HG02970 (cell line): ENCODE measurements at regions not wholly inside any gene's neighbourhood (a gene's known extent, or its start where the extent isn't known, plus 50 kb on each side); places are given as distances from the start of the nearest gene placed in this dataset.
"Not testable (repeated sequence)": the region's sequence is repeated elsewhere in the genome, so short reads cannot be mapped to it uniquely, and the experiment has no call there.

ENCODE experiments used
- ATAC-seq: cut with Tn5 transposase; IDR thresholded peaks from one replicate; pipeline ENCODE4 v1.9.1; 2021; ENCODE audit warnings: mild to moderate bottlenecking, moderate library complexity, moderate number of reproducible peaks; ENCODE audit not compliant: unreplicated experiment, low FRiP score

DNA sequence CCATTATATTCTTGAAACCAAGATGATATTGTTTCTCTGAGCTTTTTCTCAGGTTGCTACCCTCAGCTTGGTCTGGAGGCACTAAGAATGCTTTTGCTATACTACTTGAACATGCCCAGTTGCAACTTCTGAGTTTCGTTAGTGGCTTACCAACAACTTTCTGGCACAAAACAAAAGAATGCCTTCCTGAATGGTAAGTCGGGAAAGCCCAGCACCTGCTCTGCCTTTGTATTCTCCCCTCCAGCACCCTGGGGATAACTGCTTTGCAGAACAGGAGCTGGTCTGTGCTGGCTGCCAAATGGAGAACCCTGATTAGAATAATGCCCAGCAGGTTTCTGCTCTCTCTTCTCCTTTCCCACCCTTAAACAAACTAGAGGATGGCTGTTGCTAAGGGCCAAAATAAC lies 149.3 kb downstream of the TGFB2 start:
- no peak for ATAC-seq

DNA sequence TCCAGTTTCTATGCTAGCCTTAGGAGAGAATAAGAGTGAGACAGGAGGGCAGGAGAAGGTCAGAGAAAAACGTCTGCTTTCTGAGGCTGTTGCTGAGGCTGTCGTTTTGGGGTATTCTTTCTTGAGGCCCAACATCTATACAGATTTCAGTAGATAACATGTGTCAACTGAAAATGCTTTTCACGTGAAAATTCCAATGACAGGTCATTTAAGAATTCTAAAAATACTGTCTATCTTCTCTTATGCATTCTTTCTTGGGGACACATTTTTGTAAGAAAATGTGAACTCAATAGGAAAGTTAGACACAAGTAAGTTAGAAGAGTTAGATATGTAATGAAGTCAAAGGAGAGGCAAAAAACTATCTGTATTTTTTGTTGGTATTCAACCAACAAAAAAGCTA lies 150.8 kb downstream of the TGFB2 start:
- ATAC-seq: no peak

DNA sequence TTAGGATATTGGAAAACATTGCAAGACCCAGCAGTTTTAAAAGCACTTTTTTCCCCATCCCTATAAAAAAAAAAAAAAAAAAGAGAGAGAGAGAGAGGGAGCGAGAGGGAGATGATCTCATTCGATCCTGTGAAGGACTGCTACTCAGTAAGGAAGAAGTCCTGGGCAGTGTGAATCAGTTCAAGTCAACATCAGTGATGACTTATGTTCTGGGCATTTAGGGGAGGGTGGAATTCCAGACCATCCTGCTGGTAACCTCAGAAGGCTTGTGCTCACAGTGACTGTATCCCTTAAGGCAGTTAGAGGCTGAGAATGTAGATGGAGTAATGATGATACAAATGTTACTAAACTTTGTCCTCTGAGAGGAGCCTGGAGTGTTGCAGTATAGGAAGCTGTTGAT lies 151.4 kb downstream of the TGFB2 start:
- ATAC-seq: no peak

DNA sequence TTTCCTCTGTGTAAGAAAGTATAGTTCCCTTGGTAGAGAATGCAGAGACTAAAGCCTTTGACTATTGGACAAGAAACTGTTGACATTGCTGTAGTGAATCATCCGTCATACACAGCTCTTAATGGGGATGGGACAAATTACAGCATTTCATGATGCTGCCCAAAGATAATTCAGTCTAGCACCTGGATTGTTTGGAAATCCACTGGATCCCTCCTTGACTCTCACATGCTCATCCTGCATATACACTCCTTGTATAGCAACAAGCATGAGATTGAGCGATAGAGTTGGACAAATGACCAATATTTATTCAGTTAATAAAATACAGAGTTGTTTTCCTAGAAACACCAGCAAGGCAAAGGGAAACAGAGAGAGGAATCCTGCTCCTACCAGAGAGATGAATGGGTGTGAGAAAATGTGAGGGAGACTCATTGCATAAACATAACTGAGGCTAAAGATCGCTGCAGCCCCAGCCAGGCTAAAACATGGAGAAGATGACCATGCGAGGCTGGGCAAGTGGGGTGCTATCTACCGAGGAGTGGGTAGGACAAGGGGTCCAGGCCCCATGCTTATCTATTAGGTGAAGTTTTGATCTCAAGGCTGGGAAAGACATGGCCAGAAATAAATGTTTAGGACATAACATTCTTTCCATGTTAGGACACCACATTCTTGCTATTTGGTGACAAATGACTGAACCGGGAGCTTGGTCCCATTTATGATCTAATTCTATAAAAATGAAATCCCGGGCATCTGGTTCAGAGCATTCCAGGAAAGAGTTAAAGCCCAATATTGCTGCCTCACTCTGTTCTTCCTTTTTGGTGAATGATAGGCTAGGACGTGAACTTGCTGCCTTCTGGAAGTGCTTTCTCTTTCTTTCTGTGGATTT lies 153.2 kb downstream of the TGFB2 start:
- no peak for ATAC-seq

DNA sequence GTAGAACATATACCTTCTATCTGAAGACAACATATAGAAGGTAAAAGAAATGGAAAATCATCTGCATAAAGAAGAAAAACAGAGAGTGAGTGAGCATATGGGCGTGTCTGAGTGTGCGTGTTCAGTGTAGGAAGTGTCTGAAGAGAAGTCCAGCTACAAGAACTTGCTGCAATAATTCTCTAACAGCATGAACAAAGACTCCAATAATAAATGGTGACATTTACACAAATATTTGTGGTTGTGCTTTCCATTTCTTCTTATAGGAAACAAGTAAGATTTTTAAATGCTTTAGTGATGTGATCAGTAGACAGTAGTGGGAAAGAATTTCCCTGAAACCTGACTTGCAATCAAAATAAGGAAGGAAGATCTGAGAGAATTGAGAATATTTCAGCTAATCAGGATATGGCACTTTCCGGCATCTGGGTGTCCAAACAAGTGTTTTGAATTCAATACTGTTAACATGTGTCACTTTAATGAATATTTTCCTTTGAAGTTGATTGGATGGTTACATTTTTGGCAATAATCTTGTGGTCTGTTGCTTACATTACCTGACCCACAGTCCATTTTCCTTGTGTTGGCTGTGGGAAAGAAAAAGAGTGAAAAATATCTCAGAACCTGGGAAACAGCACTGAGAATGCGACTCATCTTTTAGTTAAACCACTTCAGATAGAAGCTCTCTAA lies 154.0 kb downstream of the TGFB2 start:
- no peak for ATAC-seq

DNA sequence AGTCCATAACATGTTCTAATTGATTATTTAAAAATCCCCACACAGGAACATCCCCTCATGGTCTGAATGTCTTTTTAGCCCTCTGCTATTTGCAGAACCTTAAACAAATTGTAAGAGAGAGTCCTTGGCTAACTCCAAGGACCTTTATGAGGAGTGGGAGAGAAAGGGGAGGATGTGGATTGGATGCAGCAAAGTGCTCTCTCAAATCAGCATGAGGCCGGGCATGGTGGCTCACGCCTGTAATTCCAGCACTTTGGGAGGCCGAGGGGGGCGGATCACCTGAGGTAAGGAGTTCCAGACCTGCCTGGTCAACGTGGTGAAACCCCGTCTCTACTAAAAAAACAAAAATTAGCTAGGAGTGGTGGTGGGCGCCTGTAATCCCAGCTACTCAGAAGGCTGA lies 154.8 kb downstream of the TGFB2 start:
- ATAC-seq: no peak

DNA sequence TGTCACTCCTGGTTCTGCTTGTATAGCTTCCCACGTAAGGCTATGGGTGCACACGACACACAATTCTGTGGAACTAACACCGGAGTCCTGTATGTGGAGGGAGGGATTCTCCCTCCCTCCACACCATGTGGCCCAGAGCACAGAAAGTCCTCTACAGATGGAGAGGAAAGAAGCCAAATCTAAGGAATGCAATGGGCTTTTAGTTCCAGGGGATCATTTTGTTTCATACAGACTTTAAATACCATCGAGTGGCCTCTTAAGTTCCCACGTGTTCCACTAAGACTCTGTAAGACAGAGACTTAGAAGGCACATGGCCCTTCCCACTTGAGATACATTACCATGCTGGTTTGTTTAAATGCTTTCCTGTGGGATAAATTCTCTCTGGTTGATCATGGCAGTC lies 156.0 kb downstream of the TGFB2 start:
- ATAC-seq: no peak

DNA sequence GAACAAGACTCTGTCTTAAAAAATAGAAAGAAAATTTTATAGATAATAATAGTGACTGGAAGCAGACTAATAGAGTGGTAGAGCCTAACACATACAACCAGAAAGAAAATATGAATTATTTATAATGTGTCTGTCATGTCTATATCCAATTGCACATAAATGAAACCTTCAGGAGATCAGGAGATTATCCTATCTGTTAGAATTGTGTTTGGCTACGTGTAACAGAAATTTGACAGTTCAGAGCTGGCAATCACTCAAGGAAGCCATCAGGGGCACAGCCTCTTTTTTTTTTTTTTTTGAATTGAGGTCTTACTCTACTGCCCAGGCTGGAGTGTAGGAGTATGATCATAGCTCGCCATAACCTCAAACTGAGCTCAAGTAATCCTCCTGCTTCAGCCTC lies 157.2 kb downstream of the TGFB2 start:
- no peak for ATAC-seq

DNA sequence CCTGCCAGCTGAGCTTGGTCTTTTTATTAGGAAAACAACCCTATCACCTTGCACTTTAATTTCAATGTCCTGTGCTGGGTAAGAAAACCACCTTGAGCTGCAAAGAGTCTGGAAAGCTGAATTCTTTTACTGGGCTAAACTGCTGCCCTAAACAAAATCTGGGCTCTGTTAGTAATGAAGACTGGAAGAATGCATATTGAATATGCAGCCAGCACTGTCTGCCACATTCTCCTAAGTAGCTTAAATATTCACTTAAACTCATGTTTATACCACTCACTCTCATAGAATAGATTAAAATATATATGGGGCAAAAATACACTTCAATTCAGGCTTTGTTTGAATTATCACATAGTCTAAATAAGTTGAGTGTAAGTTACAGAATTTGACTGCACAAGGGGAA lies 158.0 kb downstream of the TGFB2 start:
- ATAC-seq: no peak

DNA sequence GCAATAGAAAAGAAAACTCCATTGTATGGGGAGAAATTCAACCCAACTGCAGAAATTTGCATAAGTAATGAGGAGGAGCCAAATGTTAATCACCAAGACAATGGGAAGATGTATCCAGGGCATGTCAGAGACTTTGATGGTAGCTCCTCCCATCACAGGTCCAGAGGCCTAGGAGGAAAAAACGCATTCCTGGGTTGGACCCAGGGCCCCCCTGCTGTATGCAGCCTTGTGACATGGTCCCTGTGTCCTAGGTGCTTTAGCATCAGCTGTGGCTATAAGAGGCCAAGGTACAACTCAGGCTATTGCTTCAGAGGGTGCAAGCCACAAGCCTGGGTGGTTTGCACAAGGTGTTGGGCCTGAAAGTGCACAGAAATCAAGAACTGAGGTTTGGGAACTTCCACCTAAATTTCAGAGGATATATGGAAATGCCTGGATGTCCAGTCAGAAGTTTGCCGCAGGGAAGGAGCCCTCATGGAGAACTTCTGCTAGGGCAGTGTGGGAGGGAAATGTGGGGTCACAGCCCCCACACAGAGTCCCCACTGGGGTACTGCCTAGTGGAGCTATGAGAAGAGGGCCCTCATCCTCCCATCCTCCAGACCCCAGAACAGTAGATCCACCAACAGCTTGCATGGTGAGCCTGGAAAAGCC lies 162.3 kb downstream of the TGFB2 start:
- no peak for ATAC-seq

DNA sequence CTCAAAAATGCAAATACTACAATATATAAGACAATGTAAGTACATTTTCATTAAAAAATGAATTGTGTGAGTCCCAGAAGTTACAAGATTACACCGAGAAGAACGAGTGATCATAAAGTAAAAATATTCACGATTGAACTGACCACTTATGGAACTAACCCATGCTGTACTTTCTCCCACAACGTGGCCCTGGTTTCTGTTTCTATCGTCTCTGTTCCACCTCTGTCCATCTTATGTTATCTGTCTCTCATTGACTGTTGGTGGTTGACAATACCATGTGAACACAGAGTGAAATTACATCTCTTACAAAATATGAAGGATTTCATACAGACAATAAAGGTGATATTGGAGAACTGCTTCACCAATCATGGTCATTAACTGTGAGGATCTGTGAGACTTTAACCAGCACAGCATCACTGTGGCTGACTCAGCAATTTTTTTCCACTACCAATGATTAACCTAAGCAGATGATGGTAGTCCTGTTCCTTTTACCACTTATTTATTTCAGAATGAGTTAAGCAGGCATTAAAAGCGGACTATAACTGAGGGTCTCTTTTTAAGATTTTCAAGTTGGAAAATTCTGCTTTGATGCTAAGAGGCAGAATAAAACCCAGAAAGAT lies 165.1 kb downstream of the TGFB2 start:
- ATAC-seq: no peak

DNA sequence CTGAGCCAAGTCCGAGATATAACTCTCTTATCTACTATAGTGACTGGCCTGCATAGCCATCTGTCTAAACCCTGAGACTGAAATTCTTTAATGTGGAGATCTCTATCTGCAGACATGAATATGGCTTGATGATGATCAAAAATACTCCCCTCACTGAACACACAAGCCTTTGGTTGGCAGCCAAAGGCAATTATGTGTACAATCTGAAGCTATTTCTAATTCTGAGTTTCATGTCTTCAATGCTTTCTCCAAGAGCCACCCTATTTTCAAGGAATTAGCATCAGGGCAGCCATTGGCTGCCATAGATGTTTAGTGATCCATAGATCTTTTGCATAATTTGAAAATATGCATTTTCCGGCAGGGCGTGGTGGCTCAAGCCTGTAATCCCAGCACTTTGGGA lies 168.2 kb downstream of the TGFB2 start:
- ATAC-seq: no peak

DNA sequence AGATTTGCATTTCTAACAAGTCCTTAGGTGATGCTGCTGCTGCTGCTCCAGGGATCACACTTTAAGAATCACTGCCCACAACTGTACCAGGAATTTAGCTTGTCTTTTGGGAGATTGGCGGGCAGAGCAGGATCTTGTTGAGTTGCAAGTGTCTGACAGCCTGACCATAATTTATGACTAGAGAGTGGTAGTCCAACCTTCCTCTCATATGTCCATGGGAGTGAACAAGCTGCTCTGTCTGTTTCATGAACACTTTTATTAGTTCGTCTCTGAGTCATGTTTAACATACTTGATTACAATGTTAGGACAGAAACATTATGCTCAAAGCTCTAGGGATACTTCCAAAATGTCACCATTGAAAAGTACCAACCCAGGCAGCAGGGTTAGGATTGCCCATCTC lies 169.6 kb downstream of the TGFB2 start:
- no peak for ATAC-seq

DNA sequence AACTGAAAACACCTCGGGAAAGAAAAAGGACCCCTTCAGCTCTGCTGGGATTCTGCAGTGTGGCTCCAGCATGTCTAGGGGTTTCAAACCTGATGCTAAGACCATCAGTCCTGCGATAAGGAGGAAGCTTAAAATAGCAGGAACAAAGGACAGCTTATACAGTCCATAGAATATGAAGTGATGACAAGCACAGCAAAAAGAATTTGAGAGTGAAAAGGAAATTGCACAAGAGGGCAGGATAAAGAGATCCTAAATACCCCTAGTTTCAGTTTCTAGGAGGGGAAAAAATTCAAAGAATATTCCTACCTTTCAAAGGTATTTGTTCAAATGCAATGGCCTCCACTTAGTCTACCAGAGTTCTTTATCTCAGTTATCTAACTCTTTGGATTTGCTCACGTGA lies 171.4 kb downstream of the TGFB2 start:
- ATAC-seq: no peak

DNA sequence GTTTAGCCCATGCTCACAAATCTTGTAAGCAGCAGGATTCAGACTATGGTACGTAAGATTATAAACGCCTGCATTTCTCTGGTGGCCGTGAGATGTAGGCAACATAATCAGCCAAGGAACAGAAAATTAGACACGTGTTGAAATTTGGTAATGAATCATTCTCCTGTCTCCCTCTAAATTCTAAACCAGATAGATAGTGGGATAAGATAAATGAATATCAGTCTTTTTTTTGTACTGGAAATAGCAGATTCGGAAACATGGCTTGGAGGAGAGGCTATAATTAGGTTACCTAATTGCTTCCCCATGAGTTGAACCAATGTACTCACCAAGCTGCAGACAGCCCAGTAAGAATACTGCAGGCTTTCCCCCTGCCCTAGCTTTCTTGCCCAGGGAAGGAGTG lies 172.3 kb downstream of the TGFB2 start:
- ATAC-seq: no peak

DNA sequence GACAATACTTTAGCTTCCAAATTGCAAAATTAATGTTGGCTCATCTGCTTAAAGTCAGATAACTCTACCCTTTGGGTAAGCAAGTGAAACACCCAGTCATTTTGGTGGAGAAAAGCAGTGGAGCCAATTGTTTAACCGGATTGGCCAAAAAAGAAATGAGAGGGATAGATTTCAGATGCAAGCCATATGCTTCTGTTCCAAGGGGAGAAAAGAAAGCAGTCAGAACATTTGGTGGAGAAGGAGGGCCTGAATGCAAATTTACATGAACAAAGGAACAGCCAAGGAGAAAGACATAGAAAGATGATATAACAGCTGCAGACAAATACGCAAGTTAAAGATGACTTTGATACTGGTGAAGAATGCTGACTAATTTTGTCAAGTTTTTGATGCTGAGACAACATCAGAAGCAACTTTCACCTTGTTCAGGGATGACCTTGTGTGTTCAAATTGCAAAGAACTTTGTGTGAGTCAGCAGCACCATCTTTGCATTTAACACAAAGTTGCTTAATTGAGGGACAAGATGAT lies 173.1 kb downstream of the TGFB2 start:
- no peak for ATAC-seq

DNA sequence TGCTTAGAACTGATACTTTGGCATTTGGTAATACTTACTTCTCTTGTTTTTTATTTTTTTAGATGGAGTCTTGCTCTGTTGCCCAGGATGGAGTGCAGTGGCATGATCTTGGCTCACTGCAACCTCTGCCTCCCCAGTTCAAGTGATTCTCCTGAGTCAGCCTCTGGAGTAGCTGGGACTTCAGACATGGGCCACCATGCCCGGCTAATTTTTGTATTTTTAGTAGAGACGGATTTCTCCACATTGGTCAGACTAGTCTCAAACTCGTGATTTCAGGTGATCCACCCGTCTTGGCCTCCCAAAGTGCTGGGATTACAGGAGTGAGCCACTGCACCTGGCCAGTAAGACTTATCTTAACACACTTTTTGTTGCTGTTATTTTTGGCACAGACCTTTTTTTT lies 175.5 kb downstream of the TGFB2 start:
- not testable (repeated sequence) for ATAC-seq

DNA sequence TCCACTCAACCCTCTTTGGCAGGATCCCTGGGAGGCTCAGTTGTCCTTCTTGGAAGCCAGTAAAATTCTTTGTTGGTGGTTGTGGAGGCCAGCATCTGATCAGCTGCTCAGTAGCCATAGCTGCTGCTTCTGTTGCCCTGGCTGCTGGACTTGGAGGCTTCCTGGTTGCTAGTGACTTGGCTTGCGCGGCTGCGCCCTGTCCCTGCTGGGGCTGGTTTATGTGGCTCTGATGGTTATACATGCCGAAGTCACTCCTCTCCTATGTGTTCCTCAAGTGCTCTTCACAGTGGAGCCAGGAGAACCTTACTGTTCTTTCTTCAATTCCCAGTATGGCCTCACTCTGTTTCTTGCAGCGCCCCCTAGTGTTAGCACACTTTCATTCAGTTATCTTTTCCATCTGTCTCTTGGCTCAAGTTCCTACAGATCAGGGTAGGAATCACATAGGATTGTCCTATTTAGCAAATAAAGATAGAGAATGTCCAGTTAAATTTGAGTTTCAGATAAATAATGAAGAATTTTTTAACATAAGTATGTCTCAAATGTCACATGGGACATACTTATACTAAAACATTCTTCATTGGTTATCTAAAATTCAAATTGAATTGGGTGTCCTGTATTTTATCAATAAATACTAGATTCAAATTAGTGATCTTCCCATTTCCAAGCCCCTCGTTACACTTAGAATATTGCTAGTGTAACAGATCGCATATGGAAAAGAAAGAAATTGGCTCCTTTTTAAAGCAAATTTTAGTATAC lies 176.5 kb downstream of the TGFB2 start:
- no peak for ATAC-seq

DNA sequence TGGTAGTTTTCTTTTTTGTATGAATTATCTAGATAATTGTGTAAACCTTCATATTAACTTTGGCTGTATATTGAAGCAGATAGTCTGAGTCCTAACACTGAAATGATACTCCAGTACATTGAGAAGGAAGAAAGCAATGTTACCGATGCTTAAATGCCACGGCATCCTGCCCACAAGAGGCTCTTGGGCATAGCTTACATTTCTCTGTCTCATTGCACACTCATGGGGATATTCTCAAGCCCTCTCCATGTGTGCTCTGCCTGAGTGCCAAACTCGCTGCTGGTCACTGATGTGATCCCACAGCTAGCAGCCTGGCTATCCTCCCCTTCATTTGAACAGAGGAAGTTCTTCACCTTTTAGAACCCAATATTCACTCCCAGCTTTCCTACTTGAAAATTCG lies 179.4 kb downstream of the TGFB2 start:
- ATAC-seq: no peak

DNA sequence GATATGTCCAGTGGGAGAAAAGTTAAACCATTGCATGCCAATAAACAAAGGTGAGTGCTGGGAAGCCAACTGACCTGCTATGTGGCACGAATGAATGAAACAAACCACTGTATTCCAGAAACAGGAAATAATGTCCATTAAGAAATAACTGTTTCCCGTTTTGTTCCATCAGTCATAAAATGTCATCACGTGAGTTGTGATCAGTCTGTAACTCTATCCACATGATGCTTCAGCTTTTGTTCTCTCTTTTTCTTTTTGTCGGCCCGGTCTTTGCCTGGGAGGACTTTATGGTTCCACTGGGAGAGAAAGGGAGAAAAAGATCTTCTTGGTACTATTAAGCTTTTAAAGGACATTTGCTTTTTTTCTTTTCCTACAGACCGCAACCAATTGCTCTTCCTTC lies 179.9 kb downstream of the TGFB2 start:
- no peak for ATAC-seq
